Breast epithelium (tissue), 3 donors: ENCODE measurements at regions not wholly inside any gene's neighbourhood (a gene's known extent, or its start where the extent isn't known, plus 50 kb on each side); places are given as distances from the start of the nearest gene placed in this dataset.

ENCODE experiments used
- CTCF ChIP-seq, 3 donors: fragments of 450-650 bp; IDR thresholded peaks; one replicate each; pipeline ENCODE4 v1.5.1; 2016 to 2017; ENCODE audit warnings: antibody characterized with exemption in 3 of 3, mild to moderate bottlenecking in 3 of 3, moderate library complexity in 3 of 3
- POLR2A ChIP-seq: fragments of 450-650 bp; IDR thresholded peaks from one replicate; pipeline ENCODE4 v1.6.1; 2016; ENCODE audit warnings: antibody characterized with exemption, mild to moderate bottlenecking, moderate library complexity
- POLR2AphosphoS5 ChIP-seq, 3 donors: sonication (generic); formaldehyde crosslinking; IDR thresholded peaks; one replicate each; pipeline ENCODE4 v1.6.1; 2017; ENCODE audit warnings: antibody characterized with exemption in 3 of 3

GRCh38 chr5:166354332-166354731 lies 1937.1 kb upstream of the WWC1 start:
- TF ChIP-seq POLR2A: no peak
- no peak for TF ChIP-seq CTCF (IDR thresholded peaks at IDR 0.05)
- TF ChIP-seq POLR2AphosphoS5 (IDR thresholded peaks at IDR 0.05): no peak
